NCI-H1930 (cell line): ENCODE measurements at regions not wholly inside any gene's neighbourhood (a gene's known extent, or its start where the extent isn't known, plus 50 kb on each side); places are given as distances from the start of the nearest gene placed in this dataset.
"Not testable (repeated sequence)": the region's sequence is repeated elsewhere in the genome, so short reads cannot be mapped to it uniquely, and the experiment has no call there.

Experiments
- DNase-seq, 2 experiments: peaks; one replicate each; lab custom pipeline; 2025; lab: John Stamatoyannopoulos, UW

DNA sequence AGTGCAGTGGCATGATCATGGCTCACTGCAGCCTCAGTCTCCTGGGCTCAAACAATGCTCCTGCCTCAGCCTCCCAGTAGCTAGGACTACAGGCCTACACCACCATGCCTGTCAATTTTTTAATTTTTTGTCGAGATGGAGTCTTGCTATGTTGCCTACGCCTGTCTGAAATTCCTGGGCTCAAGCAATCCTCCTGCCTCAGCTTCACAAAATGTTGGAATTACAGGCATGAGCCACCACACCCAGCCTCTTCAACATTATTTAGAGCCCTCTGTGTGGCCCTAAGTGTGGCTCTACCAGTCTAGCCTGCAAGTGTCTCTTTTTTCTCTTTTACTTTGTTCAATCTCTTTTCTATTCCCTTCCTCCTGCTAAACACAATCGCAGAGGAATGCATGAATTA is 154.4 kb upstream of the EPB41L4A start:
- no peak for DNase-seq

- no peak for DNase-seq
Measured at GRCh38 chr5:112574536-112574935, 155.5 kb upstream of the EPB41L4A start.

- DNase-seq = no peak
Measured at GRCh38 chr5:112576298-112576925, 157.3 kb upstream of the EPB41L4A start.

DNA sequence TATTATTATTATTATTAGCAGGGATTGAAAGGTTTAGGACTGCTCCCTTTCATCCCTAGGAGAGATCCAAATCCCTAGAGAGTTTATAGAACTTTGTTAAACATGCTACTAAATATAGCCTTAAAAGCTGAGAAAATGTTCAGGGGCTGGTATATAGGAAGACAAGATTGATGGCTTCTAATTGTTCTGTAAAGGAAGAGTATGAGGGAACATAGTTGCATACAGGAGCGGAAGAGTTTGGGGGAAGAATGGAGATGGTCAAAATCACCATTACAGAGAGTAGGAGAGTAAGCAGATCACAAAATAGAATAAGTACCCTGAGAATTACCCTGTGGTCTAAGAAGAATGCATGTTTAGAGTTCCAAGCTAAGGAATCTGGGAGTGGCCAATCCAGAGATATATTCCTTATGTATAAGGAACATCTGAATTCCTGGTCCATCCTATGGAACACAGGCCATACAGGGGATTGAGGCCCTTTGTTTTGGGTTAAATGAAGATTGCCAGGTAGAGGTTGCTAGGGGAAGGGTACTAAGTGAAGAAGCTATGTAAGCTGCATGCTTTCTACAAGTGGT is 158.0 kb upstream of the APC start:
- no peak for DNase-seq

DNA sequence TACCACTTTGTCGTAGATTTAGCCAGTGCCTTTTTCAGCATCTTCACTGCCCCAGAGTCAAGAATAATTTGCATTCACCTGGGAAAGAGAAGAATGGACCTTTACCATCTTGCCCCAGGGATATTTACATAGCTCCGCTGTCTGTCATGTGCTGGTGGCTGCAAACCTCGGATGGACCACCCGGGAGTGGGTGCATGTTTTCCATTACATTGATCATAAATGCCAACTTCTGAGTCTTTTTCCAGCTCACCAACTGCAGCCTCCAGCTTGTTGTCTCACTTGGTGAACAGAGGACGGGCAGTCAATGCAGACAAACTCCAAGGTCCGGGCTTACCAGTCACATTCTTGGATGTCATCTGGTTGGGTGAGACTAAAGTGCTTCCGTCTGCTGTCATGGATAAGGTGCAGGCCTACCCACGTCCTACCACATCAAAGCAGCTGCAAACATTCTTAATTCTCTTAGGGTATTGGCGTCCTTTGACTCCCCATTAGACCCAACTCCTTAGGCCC is 155.8 kb upstream of the APC start:
- no peak for DNase-seq

DNA sequence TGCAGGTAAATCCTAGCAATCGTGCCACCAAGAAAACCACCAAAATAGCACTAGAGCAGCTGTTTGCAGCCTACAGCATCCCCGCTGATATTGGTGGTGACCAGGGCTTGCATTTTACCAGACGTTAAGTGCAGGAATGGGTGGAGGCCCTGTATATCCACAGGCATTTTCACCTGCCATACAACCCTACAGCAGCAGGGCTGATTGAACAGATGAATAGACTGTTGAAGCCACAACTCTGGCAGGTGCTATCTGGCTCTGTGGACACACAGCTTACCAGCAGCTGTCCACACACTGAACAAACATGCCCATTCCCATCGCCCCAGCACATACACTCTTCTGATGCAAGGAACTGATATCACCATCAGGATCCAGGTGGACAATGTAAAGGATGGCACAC is 154.5 kb upstream of the APC start:
- no peak for DNase-seq

DNA sequence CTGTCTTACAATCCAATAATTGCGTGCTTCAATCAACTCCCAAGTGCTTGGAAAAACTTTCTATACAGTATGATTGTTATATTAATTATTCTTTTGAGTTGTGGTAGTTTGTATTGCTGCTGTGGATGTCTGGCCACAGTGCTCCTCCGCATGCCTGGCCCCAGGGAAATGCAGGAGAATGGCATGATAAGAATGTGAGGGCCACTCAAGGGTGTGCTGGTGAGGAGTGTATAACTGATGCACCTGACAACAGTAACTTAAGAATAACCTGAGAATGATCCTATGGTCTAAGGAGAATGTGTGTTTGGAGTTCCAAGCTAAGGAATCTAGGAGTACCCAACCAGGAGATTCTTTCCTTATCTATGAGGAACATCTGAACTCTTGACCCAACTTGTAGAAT is 152.9 kb upstream of the APC start:
- no peak for DNase-seq

DNA sequence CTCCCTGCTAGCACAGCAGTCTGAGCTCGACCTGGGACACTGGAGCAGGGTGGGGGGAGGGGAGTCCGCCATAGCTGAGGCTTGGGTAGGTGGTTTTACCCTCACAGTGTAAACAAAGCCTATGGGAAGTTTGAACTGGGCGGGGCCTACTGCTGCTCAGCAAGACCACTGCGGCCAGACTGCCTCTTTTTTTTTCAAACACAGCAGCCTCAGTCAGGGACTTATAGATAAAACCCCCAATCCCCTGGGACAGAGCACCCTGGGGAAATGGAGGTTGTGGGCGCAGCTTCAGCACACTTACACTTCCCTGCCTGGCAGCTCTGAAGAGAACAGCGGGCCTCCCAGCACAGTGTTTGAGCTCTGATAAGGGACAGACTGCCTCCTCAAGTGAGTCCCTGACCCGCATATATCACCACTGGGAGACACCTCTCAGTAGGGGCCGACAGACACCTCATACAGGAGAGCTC is 151.1 kb upstream of the APC start:
- DNase-seq = no peak

GRCh38 chr5:112590858-112591257 is 146.8 kb upstream of the APC start:
- DNase-seq = not testable (repeated sequence)

GRCh38 chr5:112594095-112594850 is 143.4 kb upstream of the APC start:
- no peak for DNase-seq

DNA sequence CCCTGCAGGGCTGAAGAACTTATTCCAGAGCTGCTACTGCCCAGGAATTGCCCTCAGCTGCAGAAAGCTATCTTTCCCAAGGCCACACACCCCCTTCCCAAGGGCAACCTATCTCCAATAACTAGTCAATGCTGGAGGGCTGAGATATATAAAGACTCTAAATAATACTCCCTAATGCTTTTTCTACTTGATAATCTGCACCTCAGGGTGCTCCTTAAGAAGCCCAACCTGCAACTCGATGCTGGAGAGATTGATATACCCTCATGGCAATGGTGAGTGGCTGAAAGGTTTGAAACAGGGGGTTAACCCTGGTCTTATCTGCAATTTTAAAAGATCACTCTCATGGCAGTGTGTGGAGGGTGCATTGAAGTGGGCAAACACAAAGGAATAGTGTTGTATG is 142.7 kb upstream of the APC start:
- no peak for DNase-seq

DNA sequence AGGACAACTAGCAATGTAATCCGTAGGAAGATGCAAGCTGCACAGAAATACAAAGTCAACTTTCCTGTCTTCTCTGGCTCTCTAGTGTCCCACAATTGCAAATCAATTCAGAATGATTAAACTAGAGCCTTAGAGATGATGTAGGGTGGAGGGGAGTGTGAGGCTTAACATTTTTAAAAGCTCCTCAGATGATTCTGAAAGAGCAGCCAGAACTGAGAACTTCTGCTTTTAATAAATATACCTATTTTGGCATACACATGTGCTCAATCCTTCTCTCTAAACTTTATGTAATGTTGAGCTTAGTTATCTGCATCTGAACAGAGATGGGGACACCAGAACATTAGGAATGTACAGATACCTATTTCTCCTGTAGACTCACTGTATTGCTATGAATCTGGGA is 139.9 kb upstream of the APC start:
- no peak for DNase-seq

DNA sequence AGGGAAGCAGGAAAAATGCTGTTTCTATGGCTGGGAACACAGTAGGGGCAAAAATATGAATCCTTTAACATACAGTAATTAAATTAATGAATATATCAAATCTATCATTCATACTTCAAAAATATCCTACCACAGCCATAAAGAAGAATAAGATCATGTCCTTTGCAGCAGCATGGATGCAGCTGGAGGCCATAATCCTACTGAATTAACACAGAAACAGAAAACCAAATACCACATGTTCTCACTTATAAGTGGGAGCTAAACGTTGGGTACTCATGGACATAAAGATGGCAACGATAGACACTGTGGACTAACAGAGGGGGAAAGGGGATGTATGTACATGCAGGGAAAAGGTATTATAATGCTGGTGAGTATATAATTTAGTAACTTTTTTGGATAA is 137.2 kb upstream of the APC start:
- DNase-seq = not testable (repeated sequence)

- DNase-seq = no peak
Measured at GRCh38 chr5:112604732-112605630, 132.7 kb upstream of the APC start.

DNA sequence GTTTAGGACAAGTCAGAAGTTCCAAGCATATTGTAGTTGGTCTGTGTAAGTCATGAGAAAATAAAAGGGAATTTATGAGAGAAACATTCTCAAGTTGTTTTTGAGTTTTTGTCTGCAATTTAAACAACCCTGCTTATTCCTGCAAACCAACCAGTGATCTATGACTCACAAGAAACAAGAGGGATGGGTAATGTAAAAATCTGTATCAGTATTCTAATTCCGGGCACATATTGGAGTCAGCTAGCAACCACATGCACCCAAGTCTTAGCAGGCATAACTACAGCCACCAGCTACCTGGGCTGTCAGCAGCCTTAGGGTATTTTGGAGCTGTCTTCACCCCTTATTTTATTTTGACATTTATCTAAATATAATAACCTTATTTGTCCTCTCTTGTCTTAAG is 128.7 kb upstream of the APC start:
- no peak for DNase-seq

- no peak for DNase-seq
Measured at GRCh38 chr5:112612663-112613062, 125.0 kb upstream of the APC start.

DNA sequence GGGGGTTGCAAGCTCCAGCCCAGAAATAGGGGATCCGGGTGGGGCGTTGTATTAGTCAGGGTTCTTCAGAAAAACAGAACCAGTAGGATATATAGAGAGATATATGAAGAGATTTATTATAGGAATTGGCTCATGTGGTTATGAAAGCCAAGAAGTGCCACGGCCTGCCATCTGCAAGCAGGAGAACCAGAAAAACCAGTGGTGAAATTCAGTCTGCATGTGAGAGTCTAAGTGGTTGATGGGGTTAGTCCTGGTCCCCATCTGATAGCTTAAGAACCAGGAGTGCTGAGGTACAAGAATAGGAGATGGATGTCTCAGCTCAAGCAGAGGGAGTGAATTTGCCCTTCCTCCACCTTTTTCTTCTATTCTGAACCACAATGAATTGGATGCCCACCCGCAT is 123.4 kb upstream of the APC start:
- DNase-seq = no peak

DNA sequence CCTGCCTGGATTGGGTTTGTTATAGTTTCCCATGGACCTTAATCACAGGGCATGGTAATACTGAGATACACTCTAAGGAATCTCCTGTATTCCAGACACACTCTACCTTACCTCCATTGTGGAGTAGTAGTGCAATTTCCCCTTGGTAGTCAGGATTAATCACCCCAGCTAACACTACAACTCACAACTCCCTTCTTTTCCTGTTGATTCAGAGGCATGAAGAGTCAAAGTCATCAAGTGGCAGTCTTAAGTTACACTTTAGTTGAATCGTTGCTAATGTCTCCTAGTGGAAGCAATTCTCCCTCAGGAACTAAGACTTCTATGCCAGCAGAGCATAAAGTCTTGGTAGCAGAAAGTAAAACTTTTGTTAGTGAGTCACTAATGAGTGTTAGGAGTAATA is 122.7 kb upstream of the APC start:
- DNase-seq = no peak

DNA sequence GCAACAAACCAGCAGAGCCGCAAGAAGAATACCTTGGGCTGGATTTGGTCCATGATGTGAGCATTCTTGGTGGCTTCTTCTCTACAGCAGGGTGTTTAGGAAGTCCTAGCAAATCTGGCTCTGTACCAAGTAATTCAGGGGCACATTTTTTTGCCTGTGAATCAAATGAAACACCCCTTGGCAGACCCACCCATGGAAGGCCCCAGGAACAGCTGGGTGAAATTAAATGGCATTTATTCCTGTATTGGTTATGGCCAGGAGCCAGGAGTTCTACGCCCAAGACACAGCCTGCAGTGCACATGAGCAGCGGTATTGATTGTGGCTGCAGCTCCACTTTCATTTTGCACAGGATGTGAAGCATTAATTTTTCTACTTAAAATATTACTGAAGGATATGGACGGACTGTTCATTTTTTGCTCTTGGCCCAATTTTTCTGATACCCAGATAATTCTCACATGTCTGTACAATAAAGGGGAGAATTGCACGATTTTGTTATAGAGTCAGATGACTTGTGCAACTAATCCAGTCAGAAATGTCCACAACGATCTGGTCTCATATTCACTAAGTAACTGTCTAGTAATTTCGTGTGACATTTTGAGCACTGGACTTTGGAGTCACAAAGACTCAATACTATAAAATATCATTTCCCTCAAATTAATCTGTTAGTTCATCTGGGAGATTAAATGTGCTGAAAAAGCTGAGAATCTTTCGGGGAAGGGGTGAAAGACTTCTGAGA is 120.7 kb upstream of the APC start:
- DNase-seq = no peak

DNA sequence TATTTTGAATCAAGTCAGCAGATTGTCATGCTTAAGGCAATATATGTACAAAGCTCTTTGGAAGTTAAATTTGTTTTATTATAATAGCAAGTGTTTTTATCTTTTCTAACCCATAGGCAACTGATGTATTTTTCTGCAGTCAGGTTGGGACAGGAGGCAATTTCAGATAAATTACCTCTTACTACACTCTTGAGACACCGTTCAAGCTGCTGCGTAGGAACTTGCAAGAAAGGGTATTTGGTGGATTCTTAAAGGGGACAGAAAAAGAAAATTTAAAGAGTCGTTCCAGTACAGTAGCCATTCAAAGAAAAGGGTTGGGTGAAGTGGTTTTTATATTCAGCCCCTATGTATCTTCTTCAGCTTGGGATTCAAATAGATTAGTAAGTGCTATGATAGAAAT is 112.4 kb upstream of the APC start:
- no peak for DNase-seq

DNA sequence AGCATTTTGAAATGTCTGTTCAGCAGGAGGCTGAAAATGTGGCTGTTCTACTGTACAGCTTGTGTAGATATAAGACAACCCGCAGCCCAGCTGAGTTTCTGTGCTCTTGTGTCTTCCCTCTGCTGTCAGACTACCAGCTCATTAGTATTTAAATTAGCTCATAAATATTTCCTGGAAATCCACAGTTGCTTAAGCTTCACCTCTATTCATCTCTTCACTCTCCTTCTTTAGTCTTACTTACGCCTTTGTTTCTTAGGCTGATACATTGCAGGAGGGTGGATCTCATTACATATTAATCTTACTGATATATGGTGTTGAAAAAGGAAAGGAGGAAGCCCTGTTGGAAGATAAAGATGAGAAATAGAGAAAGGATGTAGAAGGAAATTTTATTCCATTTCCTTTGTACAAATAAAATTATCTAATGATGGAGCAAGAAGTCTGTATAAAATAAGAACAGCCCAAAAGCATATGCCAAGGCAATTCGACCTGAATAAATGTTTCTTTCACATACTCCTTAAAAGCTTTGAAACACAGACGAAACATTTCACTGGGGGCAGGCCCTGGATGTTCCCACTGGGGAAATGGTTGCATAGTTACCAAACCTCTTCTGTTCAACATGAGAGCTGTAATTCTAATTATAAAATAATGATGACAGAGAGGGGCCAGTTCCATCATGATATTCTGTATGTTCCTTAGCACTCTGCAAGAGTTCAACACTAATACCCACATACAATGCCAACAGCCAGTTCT is 111.8 kb upstream of the APC start:
- DNase-seq = no peak
